ENCODE measurements at regions not wholly inside any gene's neighbourhood (a gene's known extent, or its start where the extent isn't known, plus 50 kb on each side); places are given as distances from the start of the nearest gene placed in this dataset.
"Not testable (repeated sequence)": the region's sequence is repeated elsewhere in the genome, so short reads cannot be mapped to it uniquely, and the experiment has no call there.

- DNase-seq (ENCODE audit: low read depth in 2 of 2) = not testable (repeated sequence)
These were observed 87.3 kb upstream of the EEPD1 start for GRCh38 chr7:36065563-36066342.

- no peak for DNase-seq (ENCODE audit: low read depth in 2 of 2)
These were observed 86.8 kb upstream of the EEPD1 start for GRCh38 chr7:36066343-36066664.

DNA sequence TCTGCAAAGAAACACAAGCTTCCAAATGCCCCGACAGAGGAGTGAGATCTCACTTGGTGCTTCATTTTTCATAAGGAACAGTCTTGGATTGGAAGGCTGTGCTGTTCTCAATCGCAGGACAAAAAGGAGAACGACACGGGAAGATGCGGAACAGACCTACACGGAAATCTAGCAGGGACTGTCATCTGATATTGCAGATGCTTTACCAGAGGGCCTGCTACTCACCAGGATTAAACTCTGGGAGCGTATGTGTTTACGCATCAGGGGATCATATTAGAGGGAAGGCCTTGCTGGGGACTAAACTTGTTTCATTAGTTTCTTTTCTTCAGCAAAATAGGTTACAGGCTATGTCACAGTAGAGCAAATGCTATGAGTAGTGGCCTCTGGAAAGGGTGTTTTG, 82.8 kb upstream of the EEPD1 start:
- DNase-seq (ENCODE audit: low read depth in 2 of 2) = no peak

DNA sequence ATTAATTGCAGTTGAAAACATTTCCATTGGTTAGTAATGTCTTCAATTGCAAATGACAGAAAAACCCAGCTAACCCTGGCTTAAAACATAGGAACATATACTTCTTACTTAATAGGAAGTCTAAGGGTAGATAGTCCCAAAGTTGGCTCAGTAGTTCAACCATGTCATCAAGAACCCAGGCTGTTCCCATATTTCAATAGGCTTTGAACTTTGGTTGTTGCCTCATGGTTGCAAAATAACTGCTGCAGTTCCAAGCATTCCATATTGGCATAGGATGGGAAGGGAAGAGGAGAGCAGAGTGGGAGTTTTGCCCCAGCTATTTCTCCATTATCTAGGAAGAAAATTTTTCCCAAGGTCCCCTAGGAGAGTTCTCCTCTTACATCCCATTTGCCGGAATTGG, 81.4 kb upstream of the EEPD1 start:
- no peak for DNase-seq (ENCODE audit: low read depth in 2 of 2)

- no peak for DNase-seq (ENCODE audit: low read depth in 2 of 2)
These were observed 80.4 kb upstream of the EEPD1 start for GRCh38 chr7:36072620-36073019.

GRCh38 chr7:36075561-36075960, 77.5 kb upstream of the EEPD1 start:
- no peak for DNase-seq (ENCODE audit: low read depth in 2 of 2)

- no peak for DNase-seq (ENCODE audit: low read depth in 2 of 2)
These were observed 77.0 kb upstream of the EEPD1 start for GRCh38 chr7:36076074-36076473.

GRCh38 chr7:36078816-36079360, 74.2 kb upstream of the EEPD1 start:
- no peak for DNase-seq (ENCODE audit: low read depth in 2 of 2)

- no peak for DNase-seq (ENCODE audit: low read depth in 2 of 2)
These were observed 73.5 kb upstream of the EEPD1 start for GRCh38 chr7:36079446-36080025.

DNA sequence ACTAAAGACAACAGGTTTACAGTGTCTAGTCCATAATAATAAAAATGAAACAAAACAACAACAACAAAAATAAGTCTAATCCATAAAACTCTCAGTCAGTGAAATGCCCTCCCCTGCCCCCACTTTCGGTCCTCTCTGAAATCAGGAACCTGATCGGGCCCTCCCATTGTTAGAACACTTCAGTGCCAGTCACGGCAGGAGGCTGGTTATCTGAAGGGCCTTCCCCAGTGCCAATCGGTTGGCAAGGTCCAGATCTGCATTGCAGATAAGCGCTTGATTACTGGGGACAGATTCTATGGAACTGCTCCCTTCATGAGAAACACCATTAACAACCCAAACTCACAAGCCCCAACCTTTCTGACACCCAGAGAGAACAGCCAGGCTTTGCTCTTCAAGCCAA, 72.2 kb upstream of the EEPD1 start:
- DNase-seq (ENCODE audit: low read depth in 2 of 2) = no peak

DNA sequence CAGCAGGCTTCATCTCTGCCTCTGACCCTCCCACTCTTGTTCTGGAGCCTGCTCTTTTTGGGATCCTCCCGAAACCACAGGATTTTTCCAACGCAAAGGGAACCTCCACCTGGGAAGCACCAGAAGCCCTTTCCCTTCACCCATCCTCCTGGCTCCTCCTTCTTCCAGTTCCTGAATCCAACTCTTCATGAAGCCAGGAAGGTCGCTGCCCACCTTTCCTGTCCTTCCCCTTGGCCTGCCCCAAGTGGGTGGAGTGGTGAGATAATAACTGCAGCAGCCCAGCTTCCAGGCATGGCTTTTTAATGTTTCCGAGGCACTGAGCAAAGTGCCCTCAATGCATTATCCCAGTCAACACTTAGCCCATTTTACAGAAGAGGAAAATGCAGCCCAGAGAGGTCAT, 70.8 kb upstream of the EEPD1 start:
- no peak for DNase-seq (ENCODE audit: low read depth in 2 of 2)

DNA sequence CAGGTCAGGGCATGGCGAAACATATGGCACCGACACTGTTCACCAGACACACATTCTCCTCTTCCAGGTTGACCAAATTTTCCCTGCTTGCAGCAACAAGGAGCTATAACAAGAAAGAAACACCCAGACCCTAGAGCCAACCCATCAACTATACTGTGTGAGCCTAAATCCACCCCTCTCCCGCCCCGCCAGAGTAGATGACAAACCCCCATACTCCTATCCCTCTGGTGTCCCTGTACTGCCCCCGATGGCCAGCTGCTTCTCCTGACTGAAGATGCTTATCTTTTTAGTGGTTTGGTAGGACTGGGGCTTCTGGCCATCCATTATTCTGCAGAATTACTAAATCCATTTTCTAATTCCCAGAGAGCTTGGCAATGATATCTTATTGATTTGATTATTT, 70.1 kb upstream of the EEPD1 start:
- no peak for DNase-seq (ENCODE audit: low read depth in 2 of 2)

- no peak for DNase-seq (ENCODE audit: low read depth in 2 of 2)
These were observed 69.3 kb upstream of the EEPD1 start for GRCh38 chr7:36083626-36084380.

GRCh38 chr7:36084485-36085091, 68.5 kb upstream of the EEPD1 start:
- no peak for DNase-seq (ENCODE audit: low read depth in 2 of 2)

GRCh38 chr7:36085096-36085495, 68.0 kb upstream of the EEPD1 start:
- DNase-seq (ENCODE audit: low read depth in 2 of 2) = no peak

GRCh38 chr7:36086571-36086970, 66.5 kb upstream of the EEPD1 start:
- DNase-seq (ENCODE audit: low read depth in 2 of 2) = no peak

DNA sequence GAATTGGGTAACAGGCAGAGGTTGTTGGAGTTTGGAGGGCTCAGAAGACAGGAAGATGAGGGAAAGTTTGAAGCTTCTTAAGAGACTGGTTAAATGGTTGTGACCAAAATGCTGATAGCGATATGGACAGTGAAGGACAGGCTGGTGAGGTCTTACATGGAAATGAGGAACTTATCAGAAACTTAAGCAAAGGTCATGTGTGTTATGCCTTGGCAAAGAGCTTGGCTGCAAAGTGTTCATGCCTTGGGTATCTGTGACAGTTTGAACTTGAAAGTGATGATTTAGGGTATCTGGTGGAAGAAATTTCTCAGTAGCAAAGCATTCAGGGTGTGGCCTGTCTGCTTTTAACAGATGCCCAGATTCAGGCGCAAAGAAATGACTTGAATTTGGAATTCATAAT, 64.5 kb upstream of the EEPD1 start:
- no peak for DNase-seq (ENCODE audit: low read depth in 2 of 2)

- no peak for DNase-seq (ENCODE audit: low read depth in 2 of 2)
These were observed 64.1 kb upstream of the EEPD1 start for GRCh38 chr7:36088966-36089365.

- no peak for DNase-seq (ENCODE audit: low read depth in 2 of 2)
These were observed 61.8 kb upstream of the EEPD1 start for GRCh38 chr7:36090976-36091873.

- no peak for DNase-seq (ENCODE audit: low read depth in 2 of 2)
These were observed 61.2 kb upstream of the EEPD1 start for GRCh38 chr7:36091874-36092176.

GRCh38 chr7:36092221-36092771, 60.8 kb upstream of the EEPD1 start:
- DNase-seq (ENCODE audit: low read depth in 2 of 2) = no peak
